Activated naive CD4-positive, alpha-beta T cell treated with anti-CD3 and anti-CD28 coated beads for 36 hours (primary cell): ENCODE measurements at regions not wholly inside any gene's neighbourhood (a gene's known extent, or its start where the extent isn't known, plus 50 kb on each side); places are given as distances from the start of the nearest gene placed in this dataset.

Experiments
- CTCF ChIA-PET: fragments of 350-600 bp; sonication (Branson Sonifier 250); formaldehyde crosslinking; loops from one replicate; lab custom pipeline; 2021; ENCODE audit warnings: antibody characterized with exemption; lab: Charles Lee
- DNase-seq: peaks from one replicate; pipeline ENCODE4 v3.0.0-alpha.2; 2020
- H3K27ac Mint-ChIP-seq: one replicate; pipeline ENCODE4 v1.8.0; 2021; ENCODE audit warnings: mild to moderate bottlenecking, mixed read lengths
- H3K27me3 Mint-ChIP-seq: one replicate; pipeline ENCODE4 v1.8.0; 2021; ENCODE audit warnings: low read depth, mixed read lengths
- H3K36me3 Mint-ChIP-seq: one replicate; pipeline ENCODE4 v1.8.0; 2021; ENCODE audit warnings: low read depth, mixed read lengths
- H3K4me1 Mint-ChIP-seq: one replicate; pipeline ENCODE4 v1.8.0; 2021; ENCODE audit warnings: low read depth, mixed read lengths
- H3K4me3 Mint-ChIP-seq: one replicate; pipeline ENCODE4 v1.8.0; 2021; ENCODE audit warnings: mild to moderate bottlenecking, moderate library complexity, mixed read lengths
- H3K9me3 Mint-ChIP-seq: one replicate; pipeline ENCODE4 v1.8.0; 2021; ENCODE audit warnings: mixed read lengths
- intact Hi-C: fragments of 100-400 bp; cut with micrococcal nuclease; formaldehyde crosslinking; loops from one replicate; pipeline ENCODE4 v1.15.1; 2023

DNA sequence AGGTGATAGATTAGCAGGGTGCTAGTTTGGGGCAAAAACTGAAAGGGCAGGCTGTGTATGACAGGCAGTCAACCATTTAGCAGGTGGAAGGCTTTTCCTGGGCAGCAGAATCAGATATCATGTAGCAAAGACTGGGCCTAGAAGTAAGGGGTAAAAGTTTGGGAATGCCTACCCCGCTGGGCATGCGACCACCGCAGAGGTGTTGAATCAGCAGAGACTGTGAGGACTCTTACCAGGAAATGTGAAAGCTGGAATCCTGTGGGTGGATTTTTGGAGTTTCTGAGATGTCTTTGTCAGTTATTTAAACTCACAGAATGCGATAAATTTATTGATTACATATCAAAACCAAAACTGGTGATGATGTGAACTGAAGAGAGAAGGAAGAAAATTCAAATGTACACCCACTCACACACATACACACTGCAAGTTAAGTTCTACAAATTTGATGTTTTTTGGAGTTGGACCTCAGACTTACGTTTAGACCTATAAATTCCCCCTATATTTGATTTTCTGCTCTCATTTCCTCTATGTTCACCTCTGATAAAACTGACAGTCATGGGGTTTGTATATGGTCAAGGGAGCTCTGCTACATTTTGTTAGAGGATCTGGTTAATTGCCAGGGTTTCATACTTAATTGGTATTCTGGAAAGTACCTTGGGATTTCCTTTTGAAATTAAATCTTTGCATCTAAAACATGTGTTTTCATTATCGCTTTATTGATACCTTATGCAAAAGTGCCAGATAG lies 333.6 kb downstream of the CSNK1G3 start:
- CTCF ChIA-PET = no interaction called here
- Mint-ChIP-seq H3K27me3 (no peaks in the 10 kb centered on the region), H3K4me3 (no peak overlapping the region), H3K36me3 (no peaks in the 10 kb centered on the region), H3K9me3 (peaks cover 6% of the 10 kb centered on the region), H3K27ac (no peak overlapping the region), H3K4me1 (no peaks in the 10 kb centered on the region)
- intact Hi-C loops = no loop called here
- DNase-seq = no peak

DNA sequence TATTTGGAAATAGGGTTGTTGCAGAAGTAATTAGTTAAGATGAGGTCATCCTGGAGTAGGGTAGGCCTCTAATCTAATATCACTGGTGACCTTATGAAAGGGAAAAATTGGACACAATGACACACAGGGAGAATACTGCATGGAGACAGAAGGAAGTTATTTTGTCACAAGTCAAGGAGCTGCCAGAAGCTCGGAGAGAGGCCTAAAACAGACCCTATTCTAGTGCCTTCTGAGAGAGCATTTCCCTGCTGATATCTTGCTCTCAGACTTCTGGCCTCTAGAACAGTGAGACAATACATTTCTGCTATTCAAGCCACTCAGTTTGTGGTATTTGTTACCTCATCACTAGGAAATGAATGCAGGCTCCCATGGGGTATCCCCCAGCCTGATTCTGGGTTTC lies 332.9 kb downstream of the CSNK1G3 start:
- H3K4me1 Mint-ChIP-seq = no peaks in the 10 kb centered on the region
- intact Hi-C loops = no loop called here

DNA sequence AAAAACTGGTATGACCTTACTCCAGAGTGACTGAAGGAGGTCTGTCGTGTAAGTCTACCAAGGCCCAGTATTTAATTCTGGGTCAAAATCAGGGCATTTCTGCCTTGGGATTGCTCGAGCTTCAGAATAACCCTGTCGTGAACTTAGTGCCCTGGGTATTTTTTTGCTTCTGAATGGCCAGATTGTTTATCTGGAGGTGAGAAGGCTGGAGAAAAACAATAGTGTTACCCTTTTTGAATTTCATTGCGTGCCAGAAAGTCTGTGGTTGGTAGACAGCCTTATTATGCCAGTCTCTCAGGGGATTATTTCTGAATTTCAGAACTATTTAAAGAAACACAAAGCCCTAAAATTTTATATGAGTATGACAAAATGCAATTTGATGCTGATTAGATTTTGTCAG lies 323.4 kb downstream of the CSNK1G3 start:
- Mint-ChIP-seq H3K4me3 (no peak overlapping the region), H3K4me1 (no peaks in the 10 kb centered on the region), H3K27me3 (no peaks in the 10 kb centered on the region), H3K27ac (no peak overlapping the region), H3K36me3 (no peaks in the 10 kb centered on the region), H3K9me3 (peaks cover 10% of the 10 kb centered on the region)
- CTCF ChIA-PET = no interaction called here
- intact Hi-C loops = no loop called here
- DNase-seq = no peak

More for the DNA sequence above, 332.9 kb downstream of the CSNK1G3 start:
- DNase-seq = no peak
- Mint-ChIP-seq H3K9me3 (peaks cover 4% of the 10 kb centered on the region), H3K27me3 (no peaks in the 10 kb centered on the region), H3K27ac (no peak overlapping the region), H3K4me3 (no peak overlapping the region), H3K36me3 (no peaks in the 10 kb centered on the region)
- CTCF ChIA-PET = no interaction called here

DNA sequence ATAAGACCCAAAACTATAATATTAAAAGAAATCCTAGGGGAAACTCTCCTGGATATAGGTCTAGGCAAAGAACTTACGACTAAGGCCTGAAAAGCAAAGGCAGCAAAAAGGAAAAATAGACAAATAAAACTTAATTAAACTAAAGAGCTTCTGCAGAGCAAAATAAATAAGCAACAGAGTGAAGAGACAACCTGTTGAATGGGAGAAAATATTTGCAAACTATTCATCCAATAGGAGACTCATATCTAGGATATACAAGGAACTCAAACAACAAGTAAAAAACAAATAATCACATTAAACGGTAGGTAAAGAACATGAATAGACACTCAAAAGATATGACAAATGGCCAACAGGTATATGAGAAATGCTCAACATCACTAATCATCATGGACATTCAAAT lies 318.6 kb downstream of the CSNK1G3 start:
- Mint-ChIP-seq H3K27ac (no peak overlapping the region), H3K27me3 (no peaks in the 10 kb centered on the region), H3K4me3 (no peak overlapping the region), H3K4me1 (no peaks in the 10 kb centered on the region), H3K9me3 (peaks cover 5% of the 10 kb centered on the region), H3K36me3 (no peaks in the 10 kb centered on the region)
- intact Hi-C loops = no loop called here
- DNase-seq = no peak
- CTCF ChIA-PET = interaction anchor here (0.7 kb wide), 1 partner anchor 518 kb away, joined by 7 read pairs; no protein-coding TSS in a partner anchor

DNA sequence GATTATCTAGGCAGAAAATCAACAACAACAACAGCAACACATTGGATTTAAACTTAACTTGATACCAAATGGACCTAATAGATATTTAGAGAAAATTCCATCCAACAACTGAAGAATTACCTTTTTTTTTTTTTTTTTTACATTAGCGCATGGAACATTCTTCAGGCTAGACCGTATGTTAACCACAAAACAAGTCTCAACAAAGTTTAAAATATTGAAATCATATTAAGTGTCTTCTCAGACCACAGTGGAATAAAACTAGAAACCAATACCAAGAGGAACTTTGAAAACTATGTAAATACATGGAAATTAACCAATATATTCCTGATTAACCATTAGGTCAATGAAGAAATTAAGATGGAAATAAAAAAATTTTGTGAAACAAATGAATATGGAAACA lies 315.8 kb downstream of the CSNK1G3 start:
- Mint-ChIP-seq H3K36me3 (no peaks in the 10 kb centered on the region), H3K9me3 (peaks cover 5% of the 10 kb centered on the region), H3K27me3 (no peaks in the 10 kb centered on the region), H3K27ac (no peak overlapping the region), H3K4me1 (no peaks in the 10 kb centered on the region), H3K4me3 (no peak overlapping the region)
- intact Hi-C loops = no loop called here
- no peak for DNase-seq
- CTCF ChIA-PET = no interaction called here

DNA sequence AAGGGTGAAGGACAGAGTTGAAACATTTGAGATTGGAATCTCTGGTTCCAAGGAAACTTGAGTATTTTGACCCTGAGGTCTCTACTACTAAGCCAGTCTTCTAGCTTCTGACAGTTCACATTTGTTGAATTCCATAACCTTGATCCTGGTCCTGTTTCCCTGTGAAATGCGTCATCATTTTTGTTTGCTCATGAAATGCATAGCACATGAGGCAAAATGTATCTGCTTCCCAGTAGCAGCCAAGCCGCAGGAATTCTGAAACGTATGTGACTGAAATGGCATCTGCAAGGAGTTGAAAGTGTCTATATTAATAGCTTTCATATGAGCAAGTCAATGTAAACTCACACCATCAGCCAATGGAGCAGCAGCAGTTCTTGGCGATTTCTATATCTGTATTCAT lies 307.9 kb downstream of the CSNK1G3 start:
- H3K27ac Mint-ChIP-seq = no peak overlapping the region
- no peak overlapping the region for H3K4me3 Mint-ChIP-seq
- H3K4me1 Mint-ChIP-seq = no peaks in the 10 kb centered on the region
- intact Hi-C loops = no loop called here
- peaks cover 2% of the 10 kb centered on the region for H3K9me3 Mint-ChIP-seq
- no peak for DNase-seq
- H3K36me3 Mint-ChIP-seq = no peaks in the 10 kb centered on the region
- CTCF ChIA-PET = interaction anchor here (0.8 kb wide), 1 partner anchor 10 kb away, joined by 3 read pairs; no protein-coding TSS in a partner anchor
- no peaks in the 10 kb centered on the region for H3K27me3 Mint-ChIP-seq

DNA sequence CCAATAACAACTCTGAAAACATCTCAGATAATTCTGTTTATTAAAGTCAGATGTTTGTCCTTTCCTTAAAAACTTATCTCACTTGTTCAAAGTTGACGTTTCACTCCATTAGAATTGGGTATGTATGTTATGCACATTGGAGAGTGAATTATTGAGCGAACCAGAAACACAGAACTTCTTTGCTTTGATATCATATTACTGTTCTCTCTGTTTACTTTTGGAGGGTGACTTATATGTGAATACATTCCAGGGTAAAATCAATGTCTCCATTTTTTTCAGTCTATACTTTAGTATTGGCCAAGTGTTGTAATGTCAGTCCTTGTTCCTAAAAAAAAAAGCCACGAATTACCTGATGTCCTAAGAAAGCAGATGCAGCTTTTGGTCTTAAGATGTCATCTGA lies 307.4 kb downstream of the CSNK1G3 start:
- Mint-ChIP-seq H3K36me3 (no peaks in the 10 kb centered on the region), H3K27ac (no peak overlapping the region), H3K27me3 (no peaks in the 10 kb centered on the region), H3K4me3 (no peak overlapping the region), H3K9me3 (no peaks in the 10 kb centered on the region), H3K4me1 (no peaks in the 10 kb centered on the region)
- intact Hi-C loops = no loop called here
- DNase-seq = no peak
- CTCF ChIA-PET = no interaction called here

DNA sequence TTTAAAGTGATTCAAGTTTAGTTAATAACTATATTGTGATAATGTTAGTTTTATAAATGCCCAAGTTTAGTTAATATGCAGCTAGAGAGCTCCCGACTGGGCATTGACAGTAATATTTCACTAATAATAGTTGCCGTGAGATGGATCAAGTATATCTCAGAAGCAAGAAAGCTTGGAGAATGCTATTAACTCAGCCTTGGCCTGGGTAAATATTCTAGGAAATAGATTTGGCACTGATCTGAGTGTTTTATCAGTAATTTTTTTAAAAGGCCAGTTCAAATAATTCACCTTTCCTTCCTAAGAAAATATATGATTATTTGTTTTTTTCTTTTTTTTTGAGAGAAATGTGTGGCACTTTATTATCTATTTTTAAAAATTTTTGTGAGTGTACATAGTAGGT lies 305.3 kb downstream of the CSNK1G3 start:
- H3K4me3 Mint-ChIP-seq = no peak overlapping the region
- H3K27ac Mint-ChIP-seq = no peak overlapping the region
- intact Hi-C loops = no loop called here
- no peaks in the 10 kb centered on the region for H3K9me3 Mint-ChIP-seq
- DNase-seq = no peak
- CTCF ChIA-PET = interaction anchor here (0.7 kb wide), 2 partner anchors 187 to 1381 kb away, joined by 3 to 4 read pairs; no protein-coding TSS in a partner anchor
- H3K27me3 Mint-ChIP-seq = no peaks in the 10 kb centered on the region
- H3K4me1 Mint-ChIP-seq = no peaks in the 10 kb centered on the region
- no peaks in the 10 kb centered on the region for H3K36me3 Mint-ChIP-seq

DNA sequence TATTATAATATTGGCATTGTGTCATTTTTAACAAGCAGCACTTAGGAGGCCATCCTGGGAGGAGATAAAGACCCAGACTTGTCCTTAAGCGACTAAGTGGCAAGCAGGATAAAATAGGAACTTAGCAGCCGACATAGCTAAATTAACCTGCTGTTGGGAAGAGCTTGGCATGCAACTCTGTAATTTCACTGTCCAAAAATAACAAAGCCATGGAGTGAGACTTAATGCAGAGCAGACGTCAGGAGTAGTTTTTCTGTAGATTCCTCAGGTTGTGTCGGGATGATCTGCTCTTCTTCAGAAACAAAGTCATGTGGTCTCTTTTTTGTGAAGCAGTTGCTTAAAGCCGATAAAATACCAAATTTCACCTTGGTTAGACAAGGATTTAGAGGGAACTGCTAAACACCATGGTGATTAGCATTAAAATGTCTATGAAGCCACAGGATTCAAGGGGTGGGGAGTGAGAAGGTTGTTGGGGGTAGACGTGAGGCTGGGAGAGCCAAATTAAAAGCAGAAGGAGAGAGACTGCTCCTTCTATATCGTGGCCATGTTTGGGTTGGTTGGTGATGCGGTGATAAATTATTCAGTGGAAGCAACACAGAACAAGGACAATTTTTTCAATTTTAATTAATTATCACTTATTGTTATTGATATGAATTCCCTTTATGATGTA lies 303.0 kb downstream of the CSNK1G3 start:
- H3K36me3 Mint-ChIP-seq = no peaks in the 10 kb centered on the region
- intact Hi-C loops = no loop called here
- CTCF ChIA-PET = no interaction called here

DNA sequence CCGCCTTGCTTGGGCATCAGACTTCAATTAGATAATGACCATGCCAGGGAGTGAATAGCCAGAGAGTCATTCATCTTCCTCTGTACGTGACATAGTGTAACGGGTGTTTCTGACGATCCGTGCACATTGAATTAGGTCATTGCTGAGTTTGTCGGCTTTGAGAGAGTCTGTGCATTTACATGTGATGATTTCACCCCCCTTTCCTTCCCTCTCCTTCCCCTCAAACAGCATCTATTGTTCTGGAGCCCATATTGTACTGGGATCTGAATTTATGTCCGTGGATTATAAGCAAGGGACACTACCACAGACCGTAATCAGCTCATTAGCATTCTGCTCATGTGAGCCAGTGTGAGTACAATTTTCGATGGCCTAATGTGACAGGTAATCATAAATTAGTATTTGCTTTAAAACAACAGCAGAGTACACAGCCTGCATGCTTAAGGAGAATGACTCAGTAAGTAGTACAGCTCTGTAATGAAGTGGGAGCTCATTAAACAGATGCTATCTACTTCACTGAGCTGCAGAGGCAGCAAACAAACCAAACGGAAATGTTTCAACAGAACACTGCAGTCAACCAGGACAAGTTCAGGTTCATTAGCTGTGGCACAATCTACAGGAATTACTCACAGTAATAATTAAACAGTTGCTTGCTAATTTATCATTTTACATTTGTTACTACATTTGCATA lies 302.1 kb downstream of the CSNK1G3 start:
- Mint-ChIP-seq H3K9me3 (no peaks in the 10 kb centered on the region), H3K4me1 (no peaks in the 10 kb centered on the region), H3K27ac (no peak overlapping the region), H3K4me3 (no peak overlapping the region), H3K27me3 (no peaks in the 10 kb centered on the region), H3K36me3 (no peaks in the 10 kb centered on the region)
- CTCF ChIA-PET = no interaction called here
- intact Hi-C loops = no loop called here
- no peak for DNase-seq

More for the DNA sequence above, 303.0 kb downstream of the CSNK1G3 start:
- H3K4me3 Mint-ChIP-seq = no peak overlapping the region
- H3K9me3 Mint-ChIP-seq = no peaks in the 10 kb centered on the region
- DNase-seq = no peak
- H3K27ac Mint-ChIP-seq = no peak overlapping the region
- no peaks in the 10 kb centered on the region for H3K4me1 Mint-ChIP-seq
- no peaks in the 10 kb centered on the region for H3K27me3 Mint-ChIP-seq

DNA sequence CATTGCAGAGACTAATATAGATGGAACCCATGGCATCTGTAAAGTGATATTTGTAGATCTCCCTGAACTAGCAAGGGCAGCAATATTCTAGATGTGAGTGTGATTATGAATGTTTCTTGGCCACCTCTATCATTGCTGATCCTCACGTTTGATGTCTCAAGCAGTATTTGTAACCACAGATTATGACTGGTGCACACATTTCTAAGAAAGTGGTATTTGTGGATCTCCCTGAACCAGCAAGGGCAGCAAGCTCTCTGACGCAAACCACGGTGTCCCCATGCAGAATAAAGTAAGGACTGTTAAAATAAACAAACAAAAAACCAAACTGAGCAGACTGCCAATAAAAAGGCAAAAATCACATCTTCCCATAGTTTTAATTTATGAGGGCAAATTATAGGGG lies 301.3 kb downstream of the CSNK1G3 start:
- intact Hi-C loops = no loop called here
- H3K9me3 Mint-ChIP-seq = no peaks in the 10 kb centered on the region
- no peaks in the 10 kb centered on the region for H3K4me1 Mint-ChIP-seq
- no peaks in the 10 kb centered on the region for H3K27me3 Mint-ChIP-seq
- H3K27ac Mint-ChIP-seq = no peak overlapping the region
- H3K36me3 Mint-ChIP-seq = no peaks in the 10 kb centered on the region
- no peak for DNase-seq
- no peak overlapping the region for H3K4me3 Mint-ChIP-seq
- CTCF ChIA-PET = no interaction called here

DNA sequence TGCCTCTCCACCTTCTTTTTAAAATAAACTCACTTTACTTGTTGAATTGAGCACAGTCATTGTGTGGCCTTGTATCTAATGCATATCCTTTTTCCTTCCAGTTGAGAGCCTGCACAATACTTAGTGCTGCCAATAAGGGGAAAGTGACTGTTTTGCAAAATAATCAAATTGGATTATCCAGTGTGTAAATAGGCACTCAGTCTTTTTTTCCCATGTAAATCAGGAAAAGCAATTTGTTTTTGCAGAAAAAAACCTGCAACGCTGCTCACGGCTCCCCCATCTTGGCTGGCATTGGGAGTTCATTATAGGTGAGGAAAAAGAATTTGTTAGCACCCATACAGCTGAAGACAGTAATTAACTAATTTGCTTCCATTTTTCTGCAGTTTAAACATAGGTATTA lies 299.9 kb downstream of the CSNK1G3 start:
- Mint-ChIP-seq H3K36me3 (no peaks in the 10 kb centered on the region), H3K4me3 (no peak overlapping the region), H3K9me3 (no peaks in the 10 kb centered on the region), H3K27ac (no peak overlapping the region), H3K27me3 (no peaks in the 10 kb centered on the region), H3K4me1 (no peaks in the 10 kb centered on the region)
- intact Hi-C loops = no loop called here
- CTCF ChIA-PET = no interaction called here
- no peak for DNase-seq
